GM20000 (cell line): ENCODE measurements at regions not wholly inside any gene's neighbourhood (a gene's known extent, or its start where the extent isn't known, plus 50 kb on each side); places are given as distances from the start of the nearest gene placed in this dataset.

Experiments used
- DNase-seq: peaks from one replicate; pipeline ENCODE4 v3.0.0; 2012; ENCODE audit warnings: low spot score
- CTCF ChIP-seq: IDR thresholded peaks from 2 replicates; pipeline ENCODE4 v1.5.1; 2012; ENCODE audit warnings: mild to moderate bottlenecking, control low read depth; ENCODE audit errors: extremely low read depth, missing control alignments

GRCh38 chr13:79642596-79642995 is 161.6 kb downstream of the NDFIP2 start:
- no peak for TF ChIP-seq CTCF
- DNase-seq: no peak

- no peak for TF ChIP-seq CTCF
Observed at GRCh38 chr13:79637133-79637763, 156.3 kb downstream of the NDFIP2 start.

GRCh38 chr13:79631051-79631659 is 150.2 kb downstream of the NDFIP2 start:
- TF ChIP-seq CTCF: no peak
- DNase-seq: no peak

More at GRCh38 chr13:79637133-79637763, 156.3 kb downstream of the NDFIP2 start:
- DNase-seq: no peak

- no peak for DNase-seq
- no peak for TF ChIP-seq CTCF
Observed at GRCh38 chr13:79628463-79628862, 147.5 kb downstream of the NDFIP2 start.

- TF ChIP-seq CTCF: no peak
- no peak for DNase-seq
Observed at GRCh38 chr13:79626924-79627323, 146.0 kb downstream of the NDFIP2 start.

- TF ChIP-seq CTCF: no peak
- DNase-seq: no peak
Observed at GRCh38 chr13:79625517-79625916, 144.6 kb downstream of the NDFIP2 start.

- no peak for TF ChIP-seq CTCF
- DNase-seq: no peak
Observed at GRCh38 chr13:79621902-79622301, 140.9 kb downstream of the NDFIP2 start.
